ENCODE measurements at regions not wholly inside any gene's neighbourhood (a gene's known extent, or its start where the extent isn't known, plus 50 kb on each side); places are given as distances from the start of the nearest gene placed in this dataset.

- DNase-seq (ENCODE audit: low spot score), result no peak
These were observed 64.9 kb upstream of the PAX6 start for GRCh38 chr11:31875866-31876560.

DNA sequence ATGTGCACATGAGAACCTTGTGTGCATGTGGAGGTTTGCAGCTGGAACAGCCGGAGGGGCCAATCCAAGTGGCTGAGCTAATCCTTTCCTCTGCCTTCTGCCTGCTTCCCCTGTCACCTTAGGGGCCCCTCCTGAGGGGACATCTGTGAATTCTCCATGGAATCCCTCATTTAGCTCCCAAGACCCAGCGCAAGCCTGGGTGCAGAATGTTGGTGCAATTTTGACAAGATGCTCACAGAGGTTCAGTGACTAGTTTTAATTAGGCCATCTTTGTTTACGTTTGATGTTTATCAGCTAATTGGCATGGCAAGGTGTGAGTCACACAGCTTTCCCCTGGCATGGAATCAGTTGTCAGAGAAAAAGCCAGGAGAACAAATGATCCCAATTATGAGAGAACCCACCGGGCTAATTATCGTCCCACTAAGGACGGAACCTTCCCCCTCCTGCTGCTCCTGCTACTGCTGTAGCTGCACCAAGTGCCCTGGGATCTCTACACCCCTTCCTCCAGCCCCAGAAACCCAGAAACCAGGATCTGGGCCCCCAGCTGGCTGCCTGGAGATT is 63.6 kb upstream of the PAX6 start:
- intact Hi-C loops (cut with micrococcal nuclease; ENCODE audit: unreplicated experiment), result loop anchor here (5.0 kb wide), 1 partner anchor 637 kb away; no protein-coding TSS in a partner anchor
- CTCF ChIA-PET (ENCODE audit: unreplicated experiment), result no interaction called here
- no TSS peak for BruUV-seq (replicated peaks)

More at GRCh38 chr11:31875866-31876560, 64.9 kb upstream of the PAX6 start:
- H3K27ac ChIP-seq (ENCODE audit: low read depth, low read length, poor library complexity, severe bottlenecking), result no peak overlapping the region
- no peak overlapping the region for H3K4me2 ChIP-seq (ENCODE audit: low read length)
- no peaks in the 10 kb centered on the region for H4K20me1 ChIP-seq (ENCODE audit: insufficient read depth, low read length)
- no peaks in the 10 kb centered on the region for H3K9me2 ChIP-seq (ENCODE audit: insufficient read depth, low read length)
- H3K36me3 ChIP-seq (ENCODE audit: insufficient read depth, low read length), result no peaks in the 10 kb centered on the region
- H3K79me2 ChIP-seq (ENCODE audit: insufficient read depth, low read depth, low read length), result no peaks in the 10 kb centered on the region
- H3K4me1 ChIP-seq (ENCODE audit: insufficient read depth, low read length, poor library complexity, severe bottlenecking), result no peaks in the 10 kb centered on the region
- CTCF ChIA-PET (ENCODE audit: unreplicated experiment), result no interaction called here
- no TSS peak for BruUV-seq (replicated peaks)
- H2AFZ ChIP-seq (ENCODE audit: low read length), result no peak overlapping the region
- TF ChIP-seq EZH2phosphoT487 (IDR thresholded peaks at IDR 0.05; ENCODE audit: borderline replicate concordance, low read depth, low read length) (no peak), CTCF (conservative IDR thresholded peaks at IDR 0.05; ENCODE audit: low read length) (no peak)
- no peak overlapping the region for H3K4me3 ChIP-seq (ENCODE audit: low read depth, low read length, poor library complexity, severe bottlenecking)
- POLR2A ChIA-PET, result no interaction called here
- no peaks in the 10 kb centered on the region for H3K9me3 ChIP-seq (ENCODE audit: low read length)
- intact Hi-C loops (cut with micrococcal nuclease; ENCODE audit: unreplicated experiment), result no loop called here

More for the DNA sequence above, 63.6 kb upstream of the PAX6 start:
- H3K4me1 ChIP-seq (ENCODE audit: insufficient read depth, low read length, poor library complexity, severe bottlenecking), result no peaks in the 10 kb centered on the region
- H3K4me3 ChIP-seq (ENCODE audit: low read depth, low read length, poor library complexity, severe bottlenecking), result no peak overlapping the region
- H2AFZ ChIP-seq (ENCODE audit: low read length), result no peak overlapping the region
- H3K9me3 ChIP-seq (ENCODE audit: low read length), result no peaks in the 10 kb centered on the region
- DNase-seq (ENCODE audit: low spot score), result no peak
- no peak overlapping the region for H3K27ac ChIP-seq (ENCODE audit: low read depth, low read length, poor library complexity, severe bottlenecking)
- no peaks in the 10 kb centered on the region for H3K9me2 ChIP-seq (ENCODE audit: insufficient read depth, low read length)
- H3K4me2 ChIP-seq (ENCODE audit: low read length), result no peak overlapping the region
- TF ChIP-seq CTCF (conservative IDR thresholded peaks at IDR 0.05; ENCODE audit: low read length) (no peak), EZH2phosphoT487 (IDR thresholded peaks at IDR 0.05; ENCODE audit: borderline replicate concordance, low read depth, low read length) (no peak)
- POLR2A ChIA-PET, result no interaction called here
- H3K36me3 ChIP-seq (ENCODE audit: insufficient read depth, low read length), result no peaks in the 10 kb centered on the region
- H4K20me1 ChIP-seq (ENCODE audit: insufficient read depth, low read length), result no peaks in the 10 kb centered on the region
- H3K79me2 ChIP-seq (ENCODE audit: insufficient read depth, low read depth, low read length), result no peaks in the 10 kb centered on the region
